GM19035 (cell line): ENCODE measurements at regions not wholly inside any gene's neighbourhood (a gene's known extent, or its start where the extent isn't known, plus 50 kb on each side); places are given as distances from the start of the nearest gene placed in this dataset.
"Not testable (repeated sequence)": the region's sequence is repeated elsewhere in the genome, so short reads cannot be mapped to it uniquely, and the experiment has no call there.

ENCODE experiments used
- ATAC-seq: cut with Tn5 transposase; IDR thresholded peaks from one replicate; pipeline ENCODE4 v1.9.1; 2021; ENCODE audit not compliant: unreplicated experiment

GRCh38 chr16:22705799-22706198, 108.2 kb upstream of the HS3ST2 start:
- ATAC-seq, result no peak

- no peak for ATAC-seq
Measured at GRCh38 chr16:22710326-22710725, 103.6 kb upstream of the HS3ST2 start.

GRCh38 chr16:22711847-22712246, 102.1 kb upstream of the HS3ST2 start:
- no peak for ATAC-seq

GRCh38 chr16:22712471-22712870, 101.5 kb upstream of the HS3ST2 start:
- no peak for ATAC-seq

GRCh38 chr16:22718598-22718997, 95.4 kb upstream of the HS3ST2 start:
- ATAC-seq, result not testable (repeated sequence)

GRCh38 chr16:22719945-22720344, 94.0 kb upstream of the HS3ST2 start:
- no peak for ATAC-seq

GRCh38 chr16:22721511-22722100, 92.4 kb upstream of the HS3ST2 start:
- ATAC-seq, result no peak

GRCh38 chr16:22722551-22723541, 91.1 kb upstream of the HS3ST2 start:
- not testable (repeated sequence) for ATAC-seq

GRCh38 chr16:22726868-22727267, 87.1 kb upstream of the HS3ST2 start:
- ATAC-seq, result no peak

- ATAC-seq, result no peak
Measured at GRCh38 chr16:22727285-22728166, 86.4 kb upstream of the HS3ST2 start.

GRCh38 chr16:22728167-22728836, 85.7 kb upstream of the HS3ST2 start:
- ATAC-seq, result no peak

- ATAC-seq, result no peak
Measured at GRCh38 chr16:22732400-22732799, 81.6 kb upstream of the HS3ST2 start.

GRCh38 chr16:22732959-22733358, 81.0 kb upstream of the HS3ST2 start:
- no peak for ATAC-seq

- ATAC-seq, result no peak
Measured at GRCh38 chr16:22734368-22734767, 79.6 kb upstream of the HS3ST2 start.

- no peak for ATAC-seq
Measured at GRCh38 chr16:22736791-22737190, 77.2 kb upstream of the HS3ST2 start.

- ATAC-seq, result no peak
Measured at GRCh38 chr16:22739077-22739476, 74.9 kb upstream of the HS3ST2 start.

- ATAC-seq, result no peak
Measured at GRCh38 chr16:22743401-22743800, 70.6 kb upstream of the HS3ST2 start.

GRCh38 chr16:22751104-22751667, 62.8 kb upstream of the HS3ST2 start:
- no peak for ATAC-seq

- no peak for ATAC-seq
Measured at GRCh38 chr16:22751685-22752084, 62.3 kb upstream of the HS3ST2 start.

- no peak for ATAC-seq
Measured at GRCh38 chr16:22753451-22753850, 60.5 kb upstream of the HS3ST2 start.
